OCI-M2 (cell line): ENCODE measurements at regions not wholly inside any gene's neighbourhood (a gene's known extent, or its start where the extent isn't known, plus 50 kb on each side); places are given as distances from the start of the nearest gene placed in this dataset.
"Not testable (repeated sequence)": the region's sequence is repeated elsewhere in the genome, so short reads cannot be mapped to it uniquely, and the experiment has no call there.

Experiments used
- DNase-seq: peaks from one replicate; lab custom pipeline; 2025; ENCODE audit not compliant: unreplicated experiment; lab: John Stamatoyannopoulos, UW

- DNase-seq, result no peak
Measured at GRCh38 chr18:40235836-40236235, 1719.2 kb upstream of the PIK3C3 start.

GRCh38 chr18:40235323-40235722 lies 1719.7 kb upstream of the PIK3C3 start:
- DNase-seq, result no peak

GRCh38 chr18:40233931-40234616 lies 1721.0 kb upstream of the PIK3C3 start:
- no peak for DNase-seq

GRCh38 chr18:40222776-40223175 lies 1732.3 kb upstream of the PIK3C3 start:
- no peak for DNase-seq

- no peak for DNase-seq
Measured at GRCh38 chr18:40216856-40217255, 1738.2 kb upstream of the PIK3C3 start.

GRCh38 chr18:40215979-40216378 lies 1739.1 kb upstream of the PIK3C3 start:
- DNase-seq, result no peak

GRCh38 chr18:40210696-40211095 lies 1744.3 kb upstream of the PIK3C3 start:
- DNase-seq, result no peak

GRCh38 chr18:40208958-40209357 lies 1746.1 kb upstream of the PIK3C3 start:
- DNase-seq, result no peak

- no peak for DNase-seq
Measured at GRCh38 chr18:40197711-40198110, 1757.3 kb upstream of the PIK3C3 start.

GRCh38 chr18:40186677-40187076 lies 1768.4 kb upstream of the PIK3C3 start:
- DNase-seq, result no peak

- DNase-seq, result no peak
Measured at GRCh38 chr18:40179729-40180461, 1775.1 kb upstream of the PIK3C3 start.

- no peak for DNase-seq
Measured at GRCh38 chr18:40168026-40168425, 1787.0 kb upstream of the PIK3C3 start.

- DNase-seq, result no peak
Measured at GRCh38 chr18:40163254-40163653, 1791.8 kb upstream of the PIK3C3 start.

GRCh38 chr18:40160361-40160760 lies 1794.7 kb upstream of the PIK3C3 start:
- no peak for DNase-seq

- no peak for DNase-seq
Measured at GRCh38 chr18:40159141-40160017, 1795.7 kb upstream of the PIK3C3 start.

- no peak for DNase-seq
Measured at GRCh38 chr18:40157120-40157519, 1797.9 kb upstream of the PIK3C3 start.

- DNase-seq, result no peak
Measured at GRCh38 chr18:40152859-40153258, 1802.2 kb upstream of the PIK3C3 start.

- no peak for DNase-seq
Measured at GRCh38 chr18:40148960-40149359, 1806.1 kb upstream of the PIK3C3 start.

GRCh38 chr18:40133253-40133652 lies 1821.8 kb upstream of the PIK3C3 start:
- no peak for DNase-seq

- DNase-seq, result not testable (repeated sequence)
Measured at GRCh38 chr18:40132438-40132837, 1822.6 kb upstream of the PIK3C3 start.

GRCh38 chr18:40124107-40124506 lies 1830.9 kb upstream of the PIK3C3 start:
- no peak for DNase-seq
